ENCODE measurements at regions not wholly inside any gene's neighbourhood (a gene's known extent, or its start where the extent isn't known, plus 50 kb on each side); places are given as distances from the start of the nearest gene placed in this dataset.

DNA sequence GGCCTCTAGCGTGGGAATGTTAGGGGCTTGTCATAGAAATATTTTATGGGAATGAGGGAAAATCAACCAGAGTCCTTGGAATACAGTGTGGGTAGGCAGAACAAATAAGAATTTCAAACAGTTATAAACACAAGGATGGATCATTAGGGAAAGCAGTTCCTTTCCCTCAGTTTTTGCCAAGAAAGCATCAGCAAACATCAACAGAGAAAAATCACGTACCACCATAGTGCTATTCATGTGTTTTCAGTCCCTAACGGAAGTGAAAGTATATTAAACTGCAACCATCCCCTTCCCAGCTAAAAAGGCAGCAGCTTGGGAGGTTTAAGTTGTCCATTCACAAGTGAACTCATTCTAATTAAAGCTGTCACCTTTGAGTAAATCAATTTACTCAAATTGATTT, 334.4 kb upstream of the PCDH18 start:
- TF ChIP-seq, protein P1, sequence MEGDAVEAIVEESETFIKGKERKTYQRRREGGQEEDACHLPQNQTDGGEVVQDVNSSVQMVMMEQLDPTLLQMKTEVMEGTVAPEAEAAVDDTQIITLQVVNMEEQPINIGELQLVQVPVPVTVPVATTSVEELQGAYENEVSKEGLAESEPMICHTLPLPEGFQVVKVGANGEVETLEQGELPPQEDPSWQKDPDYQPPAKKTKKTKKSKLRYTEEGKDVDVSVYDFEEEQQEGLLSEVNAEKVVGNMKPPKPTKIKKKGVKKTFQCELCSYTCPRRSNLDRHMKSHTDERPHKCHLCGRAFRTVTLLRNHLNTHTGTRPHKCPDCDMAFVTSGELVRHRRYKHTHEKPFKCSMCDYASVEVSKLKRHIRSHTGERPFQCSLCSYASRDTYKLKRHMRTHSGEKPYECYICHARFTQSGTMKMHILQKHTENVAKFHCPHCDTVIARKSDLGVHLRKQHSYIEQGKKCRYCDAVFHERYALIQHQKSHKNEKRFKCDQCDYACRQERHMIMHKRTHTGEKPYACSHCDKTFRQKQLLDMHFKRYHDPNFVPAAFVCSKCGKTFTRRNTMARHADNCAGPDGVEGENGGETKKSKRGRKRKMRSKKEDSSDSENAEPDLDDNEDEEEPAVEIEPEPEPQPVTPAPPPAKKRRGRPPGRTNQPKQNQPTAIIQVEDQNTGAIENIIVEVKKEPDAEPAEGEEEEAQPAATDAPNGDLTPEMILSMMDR (conservative IDR thresholded peaks at IDR 0.05): no peak
- TF ChIP-seq ZFX (IDR thresholded peaks at IDR 0.05): no peak
